Prostate gland (tissue), 2 donors: ENCODE measurements at regions not wholly inside any gene's neighbourhood (a gene's known extent, or its start where the extent isn't known, plus 50 kb on each side); places are given as distances from the start of the nearest gene placed in this dataset.

ENCODE experiments used
- CTCF ChIP-seq, 4 experiments: fragments of 200-600 bp in 2 of 4; fragments of 450-650 bp in 2 of 4; sonication (generic) in 2 of 4; IDR thresholded peaks; 1 replicate in 3 of 4; 2 replicates in 1 of 4; pipeline ENCODE4 v1.5.1; 2016 to 2019; ENCODE audit warnings: antibody characterized with exemption in 4 of 4, mild to moderate bottlenecking in 2 of 4, moderate library complexity in 2 of 4
- POLR2AphosphoS5 ChIP-seq: sonication (generic); formaldehyde crosslinking; IDR thresholded peaks from one replicate; pipeline ENCODE4 v1.6.1; 2017; ENCODE audit warnings: antibody characterized with exemption

GRCh38 chr9:80378669-80379293 is 807.0 kb downstream of the TLE4 start:
- TF ChIP-seq CTCF (IDR thresholded peaks at IDR 0.05): no peak
- TF ChIP-seq POLR2AphosphoS5: no peak
